Endothelial cell of umbilical vein (primary cell): ENCODE measurements at regions not wholly inside any gene's neighbourhood (a gene's known extent, or its start where the extent isn't known, plus 50 kb on each side); places are given as distances from the start of the nearest gene placed in this dataset.

Experiments used
- BruUV-seq: library from RNA; stranded (reverse); fragments of 400-500 nt; replicated peaks from 2 replicates; lab custom pipeline; 2021; lab: Mats Ljungman, UMichigan
- CTCF ChIA-PET: fragments of 300-600, 350-600 bp; sonication (Branson Sonifier 250); formaldehyde crosslinking; loops from one replicate; lab custom pipeline; 2021; ENCODE audit warnings: antibody characterized with exemption, inconsistent platforms; lab: Charles Lee
- POLR2A ChIA-PET: fragments of 300-600, 350-600 bp; sonication (Branson Sonifier 250); formaldehyde crosslinking; loops from one replicate; lab custom pipeline; 2021; ENCODE audit warnings: antibody characterized with exemption, inconsistent platforms; lab: Charles Lee
- DNase-seq: peaks from one replicate; pipeline ENCODE4 v3.0.0-alpha.2; 2011; ENCODE audit warnings: low read depth, low spot score
- FAIRE-seq: peaks from 2 replicates; lab custom pipeline; 2011; peaks lifted over from hg19 to GRCh38; lab: Jason Lieb, UNC
- H2AFZ ChIP-seq: 2 replicates; pipeline ENCODE4 v1.6.0; 2012; ENCODE audit warnings: low read depth, low read length, control low read depth, inconsistent platforms
- H3K27ac ChIP-seq: 2 replicates; pipeline ENCODE4 v1.5.1; 2011; ENCODE audit warnings: low read depth, mild to moderate bottlenecking, control low read depth, low read length, moderate library complexity; ENCODE audit not compliant: insufficient read depth
- H3K27me3 ChIP-seq, 2 experiments: 2 replicates each; pipeline versions ENCODE4 v1.6.0 to v1.6.1; 2011; ENCODE audit warnings: low read length in 2 of 2, mixed read lengths in 1 of 2; ENCODE audit not compliant: control insufficient read depth in 2 of 2, insufficient read depth in 2 of 2
- H3K36me3 ChIP-seq, 2 experiments: 2 replicates in 1 of 2; 3 replicates in 1 of 2; pipeline ENCODE4 v1.5.1; 2011; ENCODE audit warnings: low read length in 2 of 2, mild to moderate bottlenecking in 1 of 2, moderate library complexity in 1 of 2; ENCODE audit not compliant: control insufficient read depth in 2 of 2, insufficient read depth in 2 of 2; ENCODE audit errors: extremely low read depth in 1 of 2
- H3K4me1 ChIP-seq: 3 replicates; pipeline ENCODE4 v1.5.1; 2011; ENCODE audit warnings: mild to moderate bottlenecking, low read length; ENCODE audit not compliant: control insufficient read depth, insufficient read depth; ENCODE audit errors: extremely low read depth
- H3K4me2 ChIP-seq: 2 replicates; pipeline ENCODE4 v1.6.1; 2011; ENCODE audit warnings: low read length, control low read depth, mixed read lengths; ENCODE audit not compliant: insufficient read depth
- H3K4me3 ChIP-seq, 3 experiments: fragments of 200-600 bp in 1 of 3; sonication (generic), shearing (Covaris generic) in 1 of 3; replicated peaks in 1 of 3; 2 replicates each; pipeline ENCODE4 v1.5.1; 2011 to 2016; ENCODE audit warnings: control low read depth in 3 of 3, low read length in 3 of 3, mild to moderate bottlenecking in 2 of 3, inconsistent platforms in 1 of 3, low read depth in 1 of 3, moderate library complexity in 1 of 3; ENCODE audit not compliant: insufficient read depth in 1 of 3
- H3K79me2 ChIP-seq: 2 replicates; pipeline ENCODE4 v1.6.0; 2012; ENCODE audit warnings: low read length, inconsistent platforms; ENCODE audit not compliant: control insufficient read depth, insufficient read depth
- H3K9ac ChIP-seq: replicated peaks from 2 replicates; pipeline ENCODE3; 2011; ENCODE audit warnings: low read length, control low read depth; ENCODE audit not compliant: insufficient read depth; ENCODE audit errors: extremely low read depth
- H3K9me1 ChIP-seq: replicated peaks from 3 replicates; pipeline ENCODE4 v1.6.0; 2011; ENCODE audit warnings: mild to moderate bottlenecking, low read length; ENCODE audit not compliant: control insufficient read depth, insufficient read depth; ENCODE audit errors: extremely low read depth
- H3K9me3 ChIP-seq: replicated peaks from 2 replicates; pipeline ENCODE4 v1.5.1; 2012; ENCODE audit warnings: low read length, inconsistent platforms; ENCODE audit not compliant: control insufficient read depth, insufficient read depth
- H4K20me1 ChIP-seq: replicated peaks from 2 replicates; pipeline ENCODE3; 2011; ENCODE audit warnings: mild to moderate bottlenecking, low read length; ENCODE audit not compliant: control insufficient read depth, insufficient read depth; ENCODE audit errors: extremely low read depth
- EZH2 ChIP-seq: IDR thresholded peaks from 2 replicates; pipeline ENCODE4 v1.6.1; 2012; ENCODE audit warnings: borderline replicate concordance, low read depth, mild to moderate bottlenecking, moderate library complexity, low read length, inconsistent platforms; ENCODE audit not compliant: severe bottlenecking
- FOS ChIP-seq: IDR thresholded peaks from 2 replicates; pipeline ENCODE4 v1.6.1; 2011; ENCODE audit warnings: mild to moderate bottlenecking, low read length, moderate library complexity, borderline replicate concordance; ENCODE audit not compliant: insufficient read depth
- GATA2 ChIP-seq: IDR thresholded peaks from 2 replicates; pipeline ENCODE4 v1.7.0; 2011; ENCODE audit warnings: low read depth, mild to moderate bottlenecking, moderate library complexity, mixed read lengths, low read length; ENCODE audit not compliant: insufficient read length, insufficient read depth
- JUN ChIP-seq: IDR thresholded peaks from 2 replicates; pipeline ENCODE4 v1.6.1; 2011; ENCODE audit warnings: borderline replicate concordance, low read depth; ENCODE audit not compliant: insufficient read length, insufficient read depth
- MYC ChIP-seq: IDR thresholded peaks from one replicate; pipeline ENCODE4 v1.6.1; 2011; ENCODE audit warnings: mild to moderate bottlenecking, low read depth, low read length
- POLR2A ChIP-seq: IDR thresholded peaks from 2 replicates; pipeline ENCODE4 v1.6.1; 2012; ENCODE audit warnings: low read depth, mild to moderate bottlenecking, control low read depth, low read length
- POLR2AphosphoS5 ChIP-seq: IDR thresholded peaks from 2 replicates; pipeline ENCODE4 v1.6.1; 2012; ENCODE audit warnings: low read depth, mild to moderate bottlenecking, control low read depth, low read length, moderate library complexity; ENCODE audit not compliant: insufficient read depth
- dilution Hi-C: fragments of 300-500 bp; cut with MboI; formaldehyde crosslinking; loops from one replicate; pipeline ENCODE4 v1.15.0; 2019; ENCODE audit warnings: low sequenced_read_pairs; ENCODE audit not compliant: extremely low pct_ligation_motif_present
- intact Hi-C: fragments of 100-400 bp; cut with micrococcal nuclease; formaldehyde crosslinking; loops from one replicate; pipeline ENCODE4 v1.10.0; 2022
- TF ChIP-seq, protein P1 (sequence below): IDR thresholded peaks from 2 replicates; pipeline ENCODE4 v1.6.1; 2011; ENCODE audit not compliant: insufficient read depth, insufficient read length
- TF ChIP-seq, protein P2 (sequence below), 2 donors: IDR thresholded peaks; 1 replicate in 1 of 2; 2 replicates in 1 of 2; pipeline ENCODE4 v1.5.1; 2011; ENCODE audit warnings: low read length in 2 of 2, mild to moderate bottlenecking in 2 of 2, moderate library complexity in 2 of 2, control low read depth in 1 of 2, inconsistent platforms in 1 of 2, low read depth in 1 of 2; ENCODE audit not compliant: insufficient read depth in 1 of 2; ENCODE audit errors: extremely low read depth in 1 of 2

DNA sequence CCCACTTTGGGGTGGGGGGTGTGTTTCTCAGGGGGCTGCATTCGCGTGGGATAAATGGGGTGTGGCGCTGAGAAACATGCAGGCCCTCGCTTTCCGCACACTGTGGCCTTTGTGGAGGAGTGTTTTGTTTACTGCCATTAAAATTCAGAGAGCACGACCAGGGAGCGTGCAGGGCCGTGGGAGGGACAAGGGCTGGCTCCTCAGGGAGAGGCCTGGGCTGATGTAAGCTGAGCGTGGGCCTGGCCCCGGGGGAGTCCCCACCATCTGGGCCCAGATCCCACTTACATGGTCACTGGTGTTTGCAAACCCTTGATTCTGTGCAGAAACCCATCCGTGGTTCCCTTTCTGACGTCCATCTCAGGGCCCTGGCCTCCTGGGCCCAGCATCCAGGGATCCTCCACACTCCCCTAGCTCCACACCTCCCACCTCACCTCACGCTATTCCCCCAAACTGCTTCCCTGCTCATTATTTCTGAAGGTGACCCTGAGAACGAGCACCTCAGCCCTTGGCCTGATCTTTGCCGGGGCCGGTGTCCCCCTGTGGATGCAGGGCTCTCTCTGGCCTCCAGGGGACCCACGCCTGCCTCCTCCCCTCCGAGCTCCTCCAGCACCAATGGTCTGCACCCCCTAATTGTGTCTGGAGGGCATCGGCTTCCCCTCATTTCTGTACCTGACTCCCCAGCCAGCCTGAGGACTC, 92.5 kb upstream of the SIM2 start:
- no peak for FAIRE-seq
- dilution Hi-C loops (no loop called here), intact Hi-C loops (no loop called here)
- H3K4me1 ChIP-seq, result peaks cover 3% of the 10 kb centered on the region
- CTCF ChIA-PET, result interaction anchor here (1.0 to 5.7 kb wide), 2 partner anchors 11 to 24 kb away, joined by 4 to 48 read pairs; no protein-coding TSS in a partner anchor
- no TSS peak for BruUV-seq
- no peaks in the 10 kb centered on the region for H3K9me1 ChIP-seq
- DNase-seq, result no peak
- TF ChIP-seq MYC, result no peak
- no peak for TF ChIP-seq GATA2
- TF ChIP-seq, protein P1, sequence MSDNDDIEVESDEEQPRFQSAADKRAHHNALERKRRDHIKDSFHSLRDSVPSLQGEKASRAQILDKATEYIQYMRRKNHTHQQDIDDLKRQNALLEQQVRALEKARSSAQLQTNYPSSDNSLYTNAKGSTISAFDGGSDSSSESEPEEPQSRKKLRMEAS, result no peak
- no peak for TF ChIP-seq POLR2AphosphoS5
- no peak for TF ChIP-seq FOS
- POLR2A ChIA-PET, result no interaction called here
- H4K20me1 ChIP-seq, result no peaks in the 10 kb centered on the region
- no peak overlapping the region for H3K27ac ChIP-seq
- peaks cover under 1 to 5% of the 10 kb centered on the region in 2 experiments for H3K27me3 ChIP-seq
- no peak overlapping the region for H2AFZ ChIP-seq
- H3K36me3 ChIP-seq, result no peaks in the 10 kb centered on the region
- H3K9me3 ChIP-seq, result no peaks in the 10 kb centered on the region
- no peak overlapping the region for H3K4me3 ChIP-seq
- H3K9ac ChIP-seq, result no peak overlapping the region
- no peaks in the 10 kb centered on the region for H3K79me2 ChIP-seq
- H3K4me2 ChIP-seq, result no peak overlapping the region

DNA sequence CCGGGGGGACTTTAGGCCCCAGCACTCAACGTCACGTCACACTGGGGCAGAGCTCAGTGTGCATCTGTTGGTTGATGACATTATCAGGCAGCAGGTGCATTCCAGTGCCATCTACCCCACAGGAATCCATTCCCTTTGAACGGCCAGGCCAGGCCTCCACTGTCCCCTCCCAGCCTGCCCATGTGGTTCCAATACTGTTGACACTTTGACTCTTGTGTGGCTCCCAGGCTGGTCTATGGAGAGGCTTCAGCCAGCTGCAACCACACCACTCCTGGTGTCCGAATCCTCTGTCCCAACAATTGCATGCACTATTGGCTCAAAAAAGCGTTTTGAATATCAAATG, 92.0 kb upstream of the SIM2 start:
- Histone ChIP-seq H4K20me1 (no peaks in the 10 kb centered on the region), H3K27ac (no peak overlapping the region), H3K4me2 (no peak overlapping the region), H3K27me3 (peaks cover 0 to 7% of the 10 kb centered on the region in 2 experiments), H3K36me3 (no peaks in the 10 kb centered on the region), H3K79me2 (no peaks in the 10 kb centered on the region), H3K9ac (no peak overlapping the region), H3K9me1 (no peaks in the 10 kb centered on the region), H3K4me1 (peaks cover 3% of the 10 kb centered on the region), H3K4me3 (no peak overlapping the region), H2AFZ (no peak overlapping the region), H3K9me3 (no peaks in the 10 kb centered on the region)
- no TSS peak for BruUV-seq
- intact Hi-C loops (no loop called here), dilution Hi-C loops (no loop called here)
- TF ChIP-seq, protein P1, result no peak
- no peak for TF ChIP-seq GATA2
- TF ChIP-seq EZH2, result no peak
- no peak for TF ChIP-seq FOS
- TF ChIP-seq, protein P2, sequence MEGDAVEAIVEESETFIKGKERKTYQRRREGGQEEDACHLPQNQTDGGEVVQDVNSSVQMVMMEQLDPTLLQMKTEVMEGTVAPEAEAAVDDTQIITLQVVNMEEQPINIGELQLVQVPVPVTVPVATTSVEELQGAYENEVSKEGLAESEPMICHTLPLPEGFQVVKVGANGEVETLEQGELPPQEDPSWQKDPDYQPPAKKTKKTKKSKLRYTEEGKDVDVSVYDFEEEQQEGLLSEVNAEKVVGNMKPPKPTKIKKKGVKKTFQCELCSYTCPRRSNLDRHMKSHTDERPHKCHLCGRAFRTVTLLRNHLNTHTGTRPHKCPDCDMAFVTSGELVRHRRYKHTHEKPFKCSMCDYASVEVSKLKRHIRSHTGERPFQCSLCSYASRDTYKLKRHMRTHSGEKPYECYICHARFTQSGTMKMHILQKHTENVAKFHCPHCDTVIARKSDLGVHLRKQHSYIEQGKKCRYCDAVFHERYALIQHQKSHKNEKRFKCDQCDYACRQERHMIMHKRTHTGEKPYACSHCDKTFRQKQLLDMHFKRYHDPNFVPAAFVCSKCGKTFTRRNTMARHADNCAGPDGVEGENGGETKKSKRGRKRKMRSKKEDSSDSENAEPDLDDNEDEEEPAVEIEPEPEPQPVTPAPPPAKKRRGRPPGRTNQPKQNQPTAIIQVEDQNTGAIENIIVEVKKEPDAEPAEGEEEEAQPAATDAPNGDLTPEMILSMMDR (IDR thresholded peaks at IDR 0.05; ENCODE audit: extremely low read depth in 1 of 2, insufficient read depth in 1 of 2, low read depth in 1 of 2, low read length in 2 of 2), result no peak
- TF ChIP-seq JUN, result no peak
- TF ChIP-seq MYC, result no peak
- no peak for TF ChIP-seq POLR2A
- no peak for TF ChIP-seq POLR2AphosphoS5
- FAIRE-seq, result no peak
- ChIA-PET POLR2A (no interaction called here), CTCF (interaction anchor here (1.0 to 5.7 kb wide), 2 partner anchors 12 to 24 kb away, joined by 4 to 48 read pairs; no protein-coding TSS in a partner anchor)
- DNase-seq, result no peak
